Ishikawa (cell line): ENCODE measurements at regions not wholly inside any gene's neighbourhood (a gene's known extent, or its start where the extent isn't known, plus 50 kb on each side); places are given as distances from the start of the nearest gene placed in this dataset.

Experiments used
- CEBPB ChIP-seq: IDR thresholded peaks from 2 replicates; pipeline ENCODE4 v1.6.1; 2012
- CREB1 ChIP-seq: IDR thresholded peaks from 2 replicates; pipeline ENCODE4 v1.6.1; 2012; ENCODE audit warnings: low read depth
- EGR1 ChIP-seq: IDR thresholded peaks from 2 replicates; pipeline ENCODE4 v1.6.1; 2012
- EP300 ChIP-seq: IDR thresholded peaks from 2 replicates; pipeline ENCODE4 v1.6.1; 2012; ENCODE audit warnings: borderline replicate concordance
- MAX ChIP-seq: IDR thresholded peaks from 2 replicates; pipeline ENCODE4 v1.6.1; 2012
- NFIC ChIP-seq: IDR thresholded peaks from 2 replicates; pipeline ENCODE4 v1.6.1; 2012
- RAD21 ChIP-seq: IDR thresholded peaks from 2 replicates; pipeline ENCODE4 v1.6.1; 2012; ENCODE audit warnings: low read depth
- REST ChIP-seq: IDR thresholded peaks from 2 replicates; pipeline ENCODE4 v1.6.1; 2012; ENCODE audit warnings: low read depth, mild to moderate bottlenecking
- TAF1 ChIP-seq: IDR thresholded peaks from 2 replicates; pipeline ENCODE4 v1.6.1; 2012; ENCODE audit warnings: low read depth, mild to moderate bottlenecking
- TEAD4 ChIP-seq: IDR thresholded peaks from 2 replicates; pipeline ENCODE4 v1.6.1; 2012
- YY1 ChIP-seq: IDR thresholded peaks from 2 replicates; pipeline ENCODE4 v1.6.1; 2012; ENCODE audit warnings: low read depth
- ZBTB7A ChIP-seq: IDR thresholded peaks from 2 replicates; pipeline ENCODE4 v1.6.1; 2012; ENCODE audit warnings: low read depth

GRCh38 chr16:86918637-86919036 lies 340.3 kb downstream of the FOXL1 start:
- no peak for TF ChIP-seq YY1
- no peak for TF ChIP-seq RAD21
- TF ChIP-seq EP300 = no peak
- TF ChIP-seq CEBPB = no peak
- no peak for TF ChIP-seq MAX
- TF ChIP-seq EGR1 = no peak
- no peak for TF ChIP-seq TAF1
- no peak for TF ChIP-seq ZBTB7A
- TF ChIP-seq TEAD4 = no peak
- TF ChIP-seq REST = no peak
- TF ChIP-seq CREB1 = no peak
- TF ChIP-seq NFIC = no peak
